GM19023 (cell line): ENCODE measurements at regions not wholly inside any gene's neighbourhood (a gene's known extent, or its start where the extent isn't known, plus 50 kb on each side); places are given as distances from the start of the nearest gene placed in this dataset.
"Not testable (repeated sequence)": the region's sequence is repeated elsewhere in the genome, so short reads cannot be mapped to it uniquely, and the experiment has no call there.

Source experiments
- ATAC-seq: cut with Tn5 transposase; IDR thresholded peaks from one replicate; pipeline ENCODE4 v1.9.1; 2021; ENCODE audit warnings: mild to moderate bottlenecking, moderate library complexity; ENCODE audit not compliant: unreplicated experiment

DNA sequence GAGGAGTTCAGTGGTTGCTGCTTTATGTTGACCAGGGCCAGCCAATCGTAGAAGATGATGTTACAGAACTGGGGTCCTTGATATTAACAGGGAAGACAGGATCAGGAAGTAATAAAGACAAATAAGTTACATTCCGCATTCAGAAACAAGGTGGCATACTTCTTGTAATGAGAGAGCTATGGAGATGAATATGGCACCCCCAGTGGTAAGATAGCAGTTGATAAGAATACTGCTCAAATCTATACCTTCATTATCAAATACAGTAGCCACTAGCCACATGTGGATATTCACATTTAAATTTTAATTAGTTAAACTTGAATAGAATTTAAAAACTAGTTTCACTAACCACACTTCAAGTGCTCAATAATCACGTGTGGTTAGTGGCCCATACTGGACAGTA is 290.4 kb upstream of the RBMS1 start:
- no peak for ATAC-seq

DNA sequence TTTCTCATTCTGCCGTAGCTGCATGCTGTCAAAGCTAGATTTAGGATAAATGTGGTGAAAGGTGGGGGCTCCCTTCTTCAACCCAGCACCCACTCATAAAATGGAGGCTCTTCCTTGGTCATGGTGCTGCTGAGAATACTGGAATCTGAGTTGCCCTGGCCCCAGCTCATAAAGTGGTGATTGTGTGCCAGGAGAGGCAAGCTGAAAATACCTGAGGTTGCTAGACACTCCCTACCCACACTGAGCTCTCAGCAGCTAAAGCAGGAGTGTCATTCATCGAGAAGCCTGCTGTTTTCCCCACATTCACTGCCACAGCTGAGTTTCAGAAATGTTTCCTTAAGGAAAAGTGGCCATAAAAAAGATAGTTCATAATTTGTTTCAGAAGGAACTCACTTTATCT is 297.1 kb upstream of the RBMS1 start:
- ATAC-seq: no peak

- no peak for ATAC-seq
These were observed 298.3 kb upstream of the RBMS1 start for GRCh38 chr2:160791884-160792283.

DNA sequence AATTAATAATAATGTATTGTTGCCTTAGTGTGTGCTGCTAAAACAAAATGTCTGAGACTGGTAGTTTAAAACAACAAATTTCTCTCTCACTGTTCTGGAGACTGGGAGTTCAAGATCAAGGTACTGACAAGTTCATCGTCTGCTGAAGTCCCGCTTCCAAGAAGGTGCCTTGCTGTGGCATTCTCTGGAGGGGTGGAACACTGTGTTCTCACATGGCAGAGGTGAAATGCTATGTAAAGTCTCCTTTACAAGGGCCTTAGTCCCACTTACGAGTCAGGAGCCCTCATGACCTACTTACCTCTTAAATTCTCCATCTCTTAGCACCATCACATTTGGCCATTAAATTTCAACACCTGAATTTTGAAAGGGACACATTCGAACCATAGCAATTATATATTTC is 299.2 kb upstream of the RBMS1 start:
- ATAC-seq: no peak

DNA sequence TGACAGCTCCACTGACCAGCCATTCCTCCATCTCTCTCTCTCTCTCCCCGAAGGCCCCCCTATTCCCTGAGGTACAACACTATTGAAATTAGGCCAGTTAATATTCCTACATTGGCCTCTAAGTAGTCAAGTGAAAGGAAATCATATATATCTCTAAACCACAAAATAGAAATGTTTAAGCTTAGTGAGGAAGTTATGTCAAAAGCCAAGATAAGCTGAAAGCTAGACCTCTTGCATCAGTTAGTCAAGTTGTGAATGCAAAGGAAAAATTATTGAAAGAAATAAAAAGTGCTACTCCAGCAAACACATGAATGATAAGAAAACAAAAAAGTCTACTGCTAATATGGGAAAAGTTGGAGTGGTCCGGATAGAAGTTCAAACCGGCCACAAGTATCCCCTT is 301.3 kb upstream of the RBMS1 start:
- no peak for ATAC-seq

DNA sequence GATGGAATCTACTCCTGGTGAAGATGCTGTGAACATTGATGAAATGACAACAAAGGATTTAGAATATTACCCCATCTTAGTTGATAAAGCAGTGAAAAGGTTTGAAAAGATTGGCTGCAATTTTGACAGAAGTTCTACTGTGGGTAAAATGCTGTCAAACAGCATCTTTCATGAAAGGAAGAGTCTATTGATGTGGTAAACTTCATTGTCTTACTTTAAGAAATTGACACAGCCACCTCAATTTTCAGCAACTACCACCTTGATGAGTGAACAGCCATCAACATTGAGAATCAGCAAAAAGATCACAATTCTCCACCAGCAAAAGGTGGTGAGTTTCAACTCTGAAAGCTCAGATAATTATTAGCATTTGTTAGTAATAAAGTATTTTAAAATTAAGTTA is 310.3 kb upstream of the RBMS1 start:
- ATAC-seq: no peak

DNA sequence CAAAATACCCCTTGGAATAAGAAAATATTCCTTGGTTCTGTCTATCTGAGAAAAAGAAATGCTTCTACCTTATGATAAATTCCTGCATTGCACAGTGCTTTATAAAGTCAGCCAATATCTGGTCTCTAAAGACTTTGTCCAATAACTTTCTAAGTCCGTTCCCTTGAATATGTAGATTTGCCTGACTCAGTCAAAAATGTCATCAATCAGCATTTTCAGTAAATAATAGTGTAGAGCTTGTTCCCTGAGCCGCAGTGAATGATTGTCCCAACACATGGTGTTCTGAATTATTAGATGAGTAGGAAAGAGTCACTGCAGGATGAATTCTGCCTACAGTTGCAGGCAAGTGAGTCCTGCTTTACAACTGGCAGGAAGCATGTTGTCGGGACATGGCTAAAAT is 316.8 kb upstream of the RBMS1 start:
- ATAC-seq: no peak

- ATAC-seq: no peak
These were observed 319.4 kb upstream of the RBMS1 start for GRCh38 chr2:160812830-160813505.

DNA sequence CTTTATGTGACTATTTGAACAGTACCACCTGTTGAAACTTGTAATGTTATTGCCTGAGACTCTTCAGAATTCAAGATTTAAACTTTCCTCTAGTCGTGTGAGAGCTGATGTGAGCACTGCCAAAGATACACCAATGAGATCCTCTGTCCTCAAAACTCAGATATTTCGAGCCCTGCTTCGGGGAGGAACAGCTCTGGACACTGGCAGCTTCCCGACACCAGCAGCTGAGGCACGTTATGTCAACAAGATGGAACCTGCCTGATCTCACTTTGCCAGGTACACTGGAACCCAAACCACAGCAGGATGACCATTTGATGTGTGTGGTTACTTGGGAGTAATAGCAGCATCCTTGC is 319.9 kb upstream of the RBMS1 start:
- ATAC-seq: no peak

GRCh38 chr2:160816916-160817499 is 323.4 kb upstream of the RBMS1 start:
- no peak for ATAC-seq

GRCh38 chr2:160820691-160821090 is 327.1 kb upstream of the RBMS1 start:
- no peak for ATAC-seq

- no peak for ATAC-seq
These were observed 328.4 kb upstream of the RBMS1 start for GRCh38 chr2:160822006-160822405.

- no peak for ATAC-seq
These were observed 331.8 kb upstream of the RBMS1 start for GRCh38 chr2:160825433-160825832.

- no peak for ATAC-seq
These were observed 332.9 kb upstream of the RBMS1 start for GRCh38 chr2:160826496-160826895.

GRCh38 chr2:160828076-160828475 is 332.2 kb upstream of the TANK start:
- no peak for ATAC-seq

GRCh38 chr2:160832381-160832780 is 327.8 kb upstream of the TANK start:
- ATAC-seq: not testable (repeated sequence)

DNA sequence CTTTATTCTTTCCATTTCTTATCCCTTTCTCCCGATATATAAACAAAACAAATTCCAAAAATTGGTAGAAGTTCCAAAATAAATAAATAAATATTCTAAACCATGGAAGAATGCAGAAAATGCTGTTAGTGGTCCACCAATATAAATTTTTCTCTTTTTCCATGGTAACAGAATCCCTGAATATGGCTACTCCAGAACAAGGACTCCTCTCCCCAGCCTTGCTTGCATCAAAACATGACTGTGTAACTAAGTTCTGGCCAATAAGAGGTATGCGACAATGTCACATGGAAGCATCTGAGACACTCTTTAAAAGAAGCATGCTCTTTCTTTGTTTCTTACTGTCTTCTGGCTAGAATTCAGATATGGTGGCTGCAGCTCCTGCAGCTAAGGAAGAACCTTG is 325.1 kb upstream of the TANK start:
- ATAC-seq: no peak

DNA sequence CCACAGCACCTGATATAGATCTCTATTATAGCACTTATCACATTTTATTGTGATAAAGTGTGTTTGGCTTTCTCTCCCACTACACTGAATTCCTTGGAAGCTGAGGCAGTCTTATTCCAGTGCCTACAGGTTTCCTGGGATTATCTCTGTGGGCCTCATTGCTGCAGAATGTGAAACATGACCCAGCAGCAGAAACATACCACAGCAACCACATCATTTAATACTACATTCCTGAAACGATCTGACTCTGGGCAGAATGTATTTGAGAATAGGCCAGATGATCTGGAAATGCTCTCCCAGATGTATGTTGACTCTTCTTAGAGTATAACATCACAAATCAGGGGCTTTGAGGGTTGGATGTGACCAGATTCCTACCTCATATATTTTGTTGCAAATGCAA is 323.5 kb upstream of the TANK start:
- ATAC-seq: no peak

DNA sequence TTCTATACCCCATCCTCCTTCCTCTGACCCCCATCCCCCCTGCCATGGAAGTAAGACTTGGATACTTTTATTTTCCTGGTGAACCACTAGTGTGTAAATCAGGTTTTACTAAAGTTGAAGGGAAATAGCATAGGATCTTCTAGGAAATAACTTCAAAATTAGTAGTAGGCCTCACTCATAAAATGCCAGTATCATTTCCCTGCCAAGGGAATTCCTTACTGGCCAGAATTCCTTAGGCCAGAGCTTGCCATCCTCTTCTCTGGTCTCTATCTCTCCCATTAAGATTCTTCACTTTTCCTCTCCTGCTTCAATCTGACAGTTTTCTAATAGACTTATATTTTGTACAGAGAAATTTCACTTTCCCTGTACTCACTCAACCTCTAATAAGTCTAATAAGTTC is 322.8 kb upstream of the TANK start:
- ATAC-seq: no peak

DNA sequence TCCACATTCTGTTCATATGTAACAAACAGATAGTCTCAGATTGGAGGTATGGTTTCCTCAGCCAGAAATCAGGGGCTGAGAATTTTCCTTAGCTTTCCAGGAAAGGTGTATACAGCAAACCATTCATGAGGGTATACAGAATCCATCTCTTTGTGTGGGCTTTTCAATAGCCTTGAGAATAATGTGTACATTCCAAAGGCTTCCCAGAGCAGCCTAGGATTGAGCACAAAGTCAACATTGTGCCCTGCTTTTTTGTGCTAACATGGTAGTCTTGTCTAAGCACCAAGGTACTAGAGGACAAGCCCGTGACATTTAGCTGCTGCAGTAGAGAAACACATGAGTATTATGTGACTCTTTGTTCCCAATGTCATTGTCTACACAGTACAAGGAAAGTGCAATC is 322.1 kb upstream of the TANK start:
- no peak for ATAC-seq

- ATAC-seq: no peak
These were observed 321.5 kb upstream of the TANK start for GRCh38 chr2:160838691-160839090.

GRCh38 chr2:160842286-160842685 is 317.9 kb upstream of the TANK start:
- no peak for ATAC-seq

DNA sequence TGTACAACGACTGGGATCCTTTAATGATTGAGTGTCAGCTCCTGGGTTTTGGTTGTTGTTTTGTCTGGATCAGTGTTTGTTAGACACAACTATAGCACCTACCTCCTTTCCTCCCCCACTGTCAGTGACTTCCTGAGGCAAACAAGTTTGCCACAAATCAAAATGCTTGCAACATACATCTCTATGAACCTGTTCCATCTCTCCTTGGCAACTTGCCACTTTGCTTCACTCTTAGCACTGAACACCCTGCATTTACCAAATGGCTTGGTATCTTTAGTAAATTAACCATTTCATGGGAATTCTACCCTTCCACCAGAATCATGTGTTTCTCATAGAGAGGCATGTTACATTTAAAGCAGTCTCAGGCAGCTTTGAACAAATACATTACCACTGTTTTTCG is 301.1 kb upstream of the TANK start:
- ATAC-seq: no peak
